Naive thymus-derived CD4-positive, alpha-beta T cell (primary cell): ENCODE measurements at regions not wholly inside any gene's neighbourhood (a gene's known extent, or its start where the extent isn't known, plus 50 kb on each side); places are given as distances from the start of the nearest gene placed in this dataset.

Experiments
- ATAC-seq: fragments of 150-1000 bp; cut with Tn5 transposase; 2 replicates; pipeline ENCODE4 v1.10.0; 2021; ENCODE audit warnings: mild to moderate bottlenecking, moderate library complexity
- CTCF ChIA-PET: fragments of 350-600 bp; sonication (Branson Sonifier 250); formaldehyde crosslinking; loops from one replicate; lab custom pipeline; 2021; ENCODE audit warnings: antibody characterized with exemption; lab: Charles Lee
- POLR2A ChIA-PET: fragments of 350-600 bp; sonication (Branson Sonifier 250); formaldehyde crosslinking; loops from one replicate; lab custom pipeline; 2021; ENCODE audit warnings: antibody characterized with exemption, inconsistent platforms; lab: Charles Lee
- DNase-seq, 9 donors: peaks; one replicate each; pipeline versions ENCODE4 v3.0.0 to v3.0.0-alpha.2; 2020 to 2022; ENCODE audit warnings: mixed read lengths in 1 of 9
- H3K27ac ChIP-seq: one replicate; pipeline ENCODE4 v1.7.0; 2013; ENCODE audit warnings: mild to moderate bottlenecking, low read depth, low read length, moderate library complexity
- H3K27me3 ChIP-seq, 2 donors: one replicate each; pipeline ENCODE4 v1.7.0; 2013; ENCODE audit warnings: low read length in 2 of 2, mild to moderate bottlenecking in 2 of 2, moderate library complexity in 2 of 2; ENCODE audit not compliant: control insufficient read depth in 2 of 2, insufficient read depth in 2 of 2
- H3K36me3 ChIP-seq, 3 experiments: 1 replicate in 2 of 3; 2 replicates in 1 of 3; pipeline ENCODE4 v1.7.0; 2013; ENCODE audit warnings: low read length in 3 of 3, mild to moderate bottlenecking in 3 of 3, moderate library complexity in 1 of 3; ENCODE audit not compliant: insufficient read depth in 3 of 3, control insufficient read depth in 2 of 3
- H3K4me1 ChIP-seq, 2 donors: one replicate each; pipeline ENCODE4 v1.7.0; 2013; ENCODE audit warnings: low read length in 2 of 2, mild to moderate bottlenecking in 2 of 2, moderate library complexity in 1 of 2; ENCODE audit not compliant: control insufficient read depth in 2 of 2, insufficient read depth in 2 of 2
- H3K4me3 ChIP-seq: 2 replicates; pipeline ENCODE4 v1.7.0; 2013; ENCODE audit warnings: mild to moderate bottlenecking, low read length
- H3K9me3 ChIP-seq, 3 experiments: 1 replicate in 2 of 3; 2 replicates in 1 of 3; pipeline ENCODE4 v1.7.0; 2013; ENCODE audit warnings: low read length in 3 of 3; ENCODE audit not compliant: control insufficient read depth in 2 of 3
- H3K27ac Mint-ChIP-seq, 9 donors: one replicate each; pipeline ENCODE4 v1.8.0; 2020 to 2022; ENCODE audit warnings: mixed read lengths in 9 of 9, mild to moderate bottlenecking in 8 of 9, moderate library complexity in 5 of 9, inconsistent platforms in 2 of 9
- H3K27me3 Mint-ChIP-seq, 5 donors: one replicate each; pipeline ENCODE4 v1.8.0; 2021 to 2022; ENCODE audit warnings: mixed read lengths in 5 of 5, mild to moderate bottlenecking in 1 of 5
- H3K36me3 Mint-ChIP-seq, 5 donors: one replicate each; pipeline ENCODE4 v1.8.0; 2020 to 2022; ENCODE audit warnings: mixed read lengths in 5 of 5, mild to moderate bottlenecking in 3 of 5, inconsistent platforms in 1 of 5
- H3K4me1 Mint-ChIP-seq, 7 donors: one replicate each; pipeline ENCODE4 v1.8.0; 2020 to 2022; ENCODE audit warnings: mixed read lengths in 7 of 7, mild to moderate bottlenecking in 3 of 7, inconsistent platforms in 1 of 7
- H3K4me3 Mint-ChIP-seq, 10 donors: one replicate each; pipeline ENCODE4 v1.8.0; 2020 to 2022; ENCODE audit warnings: mild to moderate bottlenecking in 10 of 10, mixed read lengths in 10 of 10, moderate library complexity in 6 of 10, inconsistent platforms in 2 of 10
- H3K9me3 Mint-ChIP-seq, 11 donors: one replicate each; pipeline ENCODE4 v1.8.0; 2020 to 2022; ENCODE audit warnings: mixed read lengths in 11 of 11, mild to moderate bottlenecking in 4 of 11, inconsistent platforms in 1 of 11, moderate library complexity in 1 of 11
- intact Hi-C, 2 donors: fragments of 100-400 bp; cut with micrococcal nuclease; formaldehyde crosslinking; loops; one replicate each; pipeline ENCODE4 v1.15.1; 2023

DNA sequence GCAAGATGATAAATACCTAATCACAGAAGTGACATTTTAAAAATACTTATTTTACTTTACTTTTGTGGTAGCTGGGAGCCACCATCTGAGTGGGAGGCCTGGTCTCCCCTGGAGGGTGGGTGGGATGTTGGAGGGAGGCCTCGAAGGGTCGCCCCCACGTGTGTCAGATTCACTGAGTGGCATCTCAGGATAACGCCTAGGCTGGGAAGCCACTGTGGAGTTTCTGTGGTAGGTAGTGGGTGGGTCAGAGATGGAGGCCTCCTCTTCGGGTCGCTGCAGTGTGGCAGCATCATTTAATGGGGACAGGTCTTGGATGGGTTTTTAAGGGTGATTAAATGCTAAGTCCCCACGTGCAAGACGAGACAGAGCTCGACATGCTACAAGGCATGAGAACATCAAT is 1154.8 kb upstream of the CDH18 start:
- intact Hi-C loops = no loop called here
- H3K27ac ChIP-seq = no peak overlapping the region
- no peaks in the 10 kb centered on the region for H3K36me3 ChIP-seq
- Mint-ChIP-seq H3K9me3 (peaks cover 0 to 11% (median 3%) of the 10 kb centered on the region in 11 donors), H3K27ac (no peak overlapping the region), H3K36me3 (no peaks in the 10 kb centered on the region), H3K27me3 (no peaks in the 10 kb centered on the region), H3K4me3 (no peak overlapping the region), H3K4me1 (no peaks in the 10 kb centered on the region)
- ATAC-seq (no peak), DNase-seq (no peak)
- H3K9me3 ChIP-seq = no peaks in the 10 kb centered on the region
- POLR2A ChIA-PET = no interaction called here
- no peaks in the 10 kb centered on the region for H3K4me1 ChIP-seq
- H3K4me3 ChIP-seq = no peak overlapping the region
- CTCF ChIA-PET = no interaction called here
- H3K27me3 ChIP-seq = no peaks in the 10 kb centered on the region

DNA sequence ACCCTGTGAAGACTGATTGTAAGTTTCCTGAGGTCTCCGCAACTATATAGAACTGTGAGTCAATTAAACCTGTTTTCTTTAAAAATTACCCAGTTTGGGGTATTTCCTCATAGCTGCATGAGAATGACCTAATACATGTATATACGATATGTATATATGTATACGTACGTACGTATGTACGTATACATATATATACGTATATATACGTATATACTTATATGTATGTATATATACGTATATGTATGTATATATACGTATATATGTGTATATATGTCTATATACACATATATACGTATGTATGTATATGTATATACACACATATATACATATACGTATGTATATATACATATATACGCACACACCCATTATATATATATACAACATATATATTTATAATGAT is 1153.0 kb upstream of the CDH18 start:
- H3K27me3 ChIP-seq = no peaks in the 10 kb centered on the region
- no peak for ATAC-seq
- H3K36me3 Mint-ChIP-seq = no peaks in the 10 kb centered on the region
- H3K4me3 Mint-ChIP-seq = no peak overlapping the region
- POLR2A ChIA-PET = no interaction called here
- no peak overlapping the region for H3K27ac ChIP-seq
- peaks cover 0 to 11% (median 2%) of the 10 kb centered on the region in 11 donors for H3K9me3 Mint-ChIP-seq
- no peak overlapping the region for H3K4me3 ChIP-seq
- H3K36me3 ChIP-seq = no peaks in the 10 kb centered on the region
- no peaks in the 10 kb centered on the region for H3K4me1 Mint-ChIP-seq
- CTCF ChIA-PET = no interaction called here
- H3K4me1 ChIP-seq = no peaks in the 10 kb centered on the region
- no peaks in the 10 kb centered on the region for H3K9me3 ChIP-seq
- intact Hi-C loops = no loop called here
- DNase-seq = no peak
- H3K27ac Mint-ChIP-seq = no peak overlapping the region
- no peaks in the 10 kb centered on the region for H3K27me3 Mint-ChIP-seq

DNA sequence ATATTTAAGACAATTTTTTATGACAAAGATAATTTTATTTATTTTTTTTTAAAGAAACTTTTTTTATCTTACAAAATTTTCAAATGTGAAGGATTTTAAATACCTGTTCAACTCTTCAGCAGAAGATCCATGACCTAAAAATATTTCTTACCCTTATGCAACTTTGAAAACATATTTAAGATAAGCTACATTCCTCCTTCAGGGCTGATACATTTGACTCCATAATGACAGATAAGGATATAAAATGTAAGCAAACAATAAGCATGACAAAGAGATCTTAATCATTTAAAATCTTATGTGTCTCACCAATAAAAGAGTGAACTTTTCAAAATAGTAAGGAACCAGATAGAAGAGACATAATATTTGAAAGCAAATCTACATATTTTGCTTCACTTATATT is 1138.2 kb upstream of the CDH18 start:
- Mint-ChIP-seq H3K27ac (no peak overlapping the region), H3K36me3 (no peaks in the 10 kb centered on the region), H3K4me3 (no peak overlapping the region), H3K27me3 (no peaks in the 10 kb centered on the region), H3K9me3 (peaks cover 0 to 10% (median 0%) of the 10 kb centered on the region in 11 donors), H3K4me1 (no peaks in the 10 kb centered on the region)
- intact Hi-C loops = no loop called here
- Histone ChIP-seq H3K9me3 (no peaks in the 10 kb centered on the region), H3K36me3 (no peaks in the 10 kb centered on the region), H3K4me1 (no peaks in the 10 kb centered on the region), H3K27ac (no peak overlapping the region), H3K4me3 (no peak overlapping the region), H3K27me3 (no peaks in the 10 kb centered on the region)
- DNase-seq (no peak), ATAC-seq (no peak)
- ChIA-PET POLR2A (no interaction called here), CTCF (no interaction called here)

DNA sequence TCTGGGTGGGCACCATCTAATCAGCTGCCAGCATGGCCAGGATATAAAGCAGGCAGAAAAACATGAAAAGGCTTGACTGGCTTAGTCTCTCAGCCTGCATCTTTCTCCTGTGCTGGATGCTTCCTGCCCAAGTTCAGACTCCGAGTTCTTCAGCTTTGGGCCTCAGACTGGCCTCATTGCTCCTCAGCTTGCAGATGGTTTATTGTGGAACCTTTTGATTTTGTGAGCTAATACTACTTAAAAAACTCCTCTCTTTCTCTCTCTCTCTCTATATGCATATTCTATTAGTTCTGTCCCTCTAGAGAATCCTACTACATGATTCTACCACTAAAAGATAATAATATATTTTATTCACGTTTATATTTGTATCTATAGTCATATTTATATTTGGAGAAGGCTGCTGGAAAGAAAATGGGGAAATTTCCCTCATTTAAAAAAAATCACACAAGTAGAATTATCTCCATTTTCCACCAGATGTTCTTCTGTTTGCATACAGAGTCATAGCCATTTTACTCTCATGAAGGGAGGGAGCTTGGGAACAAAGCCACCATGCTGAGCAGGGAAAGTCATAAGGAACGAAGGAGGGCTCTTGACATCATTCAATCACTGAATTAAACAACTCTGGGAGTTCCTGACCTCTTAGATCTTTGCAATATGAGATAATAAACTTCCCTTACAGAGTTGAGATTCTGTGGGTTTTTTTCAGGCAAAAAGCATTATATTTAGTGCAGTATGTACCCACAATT is 1137.4 kb upstream of the CDH18 start:
- intact Hi-C loops = no loop called here
- H3K4me1 Mint-ChIP-seq = no peaks in the 10 kb centered on the region
- Histone ChIP-seq H3K4me1 (no peaks in the 10 kb centered on the region), H3K27me3 (no peaks in the 10 kb centered on the region), H3K36me3 (no peaks in the 10 kb centered on the region), H3K9me3 (no peaks in the 10 kb centered on the region), H3K27ac (no peak overlapping the region), H3K4me3 (no peak overlapping the region)
- no peaks in the 10 kb centered on the region for H3K27me3 Mint-ChIP-seq
- ChIA-PET POLR2A (no interaction called here), CTCF (no interaction called here)
- H3K27ac Mint-ChIP-seq = no peak overlapping the region
- DNase-seq = no peak
- no peak overlapping the region for H3K4me3 Mint-ChIP-seq
- no peak for ATAC-seq
- peaks cover 0 to 10% (median 0%) of the 10 kb centered on the region in 11 donors for H3K9me3 Mint-ChIP-seq
- no peaks in the 10 kb centered on the region for H3K36me3 Mint-ChIP-seq

DNA sequence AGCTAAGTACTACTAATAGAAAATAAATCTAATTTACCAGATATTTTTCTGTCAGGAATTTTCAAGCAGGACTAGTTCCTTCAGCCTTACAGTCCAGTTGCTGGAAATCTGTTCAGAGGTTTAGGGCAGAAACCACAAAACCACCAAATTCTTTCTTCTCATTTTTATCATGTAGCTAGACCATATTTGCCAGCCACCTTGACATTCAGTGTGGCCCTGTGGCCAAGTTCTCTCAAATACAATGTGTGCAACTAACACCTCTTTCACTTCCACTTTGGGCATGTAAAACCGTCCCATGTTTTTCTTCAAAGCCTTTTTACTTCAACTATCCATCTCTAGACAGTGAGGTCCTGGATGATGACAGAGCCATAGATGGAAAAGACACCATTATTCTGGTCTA is 1133.2 kb upstream of the CDH18 start:
- H3K4me1 Mint-ChIP-seq = no peaks in the 10 kb centered on the region
- ATAC-seq = no peak
- POLR2A ChIA-PET = no interaction called here
- Histone ChIP-seq H3K27me3 (no peaks in the 10 kb centered on the region), H3K9me3 (no peaks in the 10 kb centered on the region), H3K27ac (no peak overlapping the region), H3K4me1 (no peaks in the 10 kb centered on the region), H3K4me3 (no peak overlapping the region), H3K36me3 (no peaks in the 10 kb centered on the region)
- H3K36me3 Mint-ChIP-seq = no peaks in the 10 kb centered on the region
- no peak for DNase-seq
- H3K27ac Mint-ChIP-seq = no peak overlapping the region
- no peak overlapping the region for H3K4me3 Mint-ChIP-seq
- CTCF ChIA-PET = no interaction called here
- H3K27me3 Mint-ChIP-seq = no peaks in the 10 kb centered on the region
- intact Hi-C loops = no loop called here
- H3K9me3 Mint-ChIP-seq = peaks cover 0 to 16% (median 4%) of the 10 kb centered on the region in 11 donors

DNA sequence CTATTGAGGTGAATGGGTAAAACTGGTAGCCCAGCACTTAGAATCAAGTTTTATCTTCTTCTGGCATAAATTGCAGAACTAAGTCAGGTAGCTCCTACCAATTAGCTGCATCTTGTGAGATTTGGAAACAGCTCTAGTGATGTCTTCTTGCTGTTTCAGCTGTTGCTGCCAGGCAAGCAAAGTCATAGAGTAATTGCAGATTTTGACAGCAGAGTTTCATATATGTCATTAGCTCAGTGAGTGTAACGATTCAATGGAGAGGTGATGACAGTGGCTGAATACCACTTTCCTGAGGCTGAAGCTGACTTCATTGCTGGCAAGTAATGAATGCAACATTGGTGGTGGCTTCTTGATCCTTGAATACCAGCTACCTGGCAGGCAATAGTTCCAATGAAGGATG is 1109.7 kb upstream of the CDH18 start:
- Histone ChIP-seq H3K4me1 (no peaks in the 10 kb centered on the region), H3K4me3 (no peak overlapping the region), H3K27me3 (no peaks in the 10 kb centered on the region), H3K36me3 (no peaks in the 10 kb centered on the region), H3K9me3 (no peaks in the 10 kb centered on the region), H3K27ac (no peak overlapping the region)
- DNase-seq (no peak), ATAC-seq (no peak)
- no peaks in the 10 kb centered on the region for H3K27me3 Mint-ChIP-seq
- peaks cover 0 to 8% (median 3%) of the 10 kb centered on the region in 11 donors for H3K9me3 Mint-ChIP-seq
- ChIA-PET POLR2A (no interaction called here), CTCF (no interaction called here)
- H3K27ac Mint-ChIP-seq = no peak overlapping the region
- H3K4me1 Mint-ChIP-seq = no peaks in the 10 kb centered on the region
- intact Hi-C loops = no loop called here
- no peak overlapping the region for H3K4me3 Mint-ChIP-seq
- H3K36me3 Mint-ChIP-seq = no peaks in the 10 kb centered on the region

DNA sequence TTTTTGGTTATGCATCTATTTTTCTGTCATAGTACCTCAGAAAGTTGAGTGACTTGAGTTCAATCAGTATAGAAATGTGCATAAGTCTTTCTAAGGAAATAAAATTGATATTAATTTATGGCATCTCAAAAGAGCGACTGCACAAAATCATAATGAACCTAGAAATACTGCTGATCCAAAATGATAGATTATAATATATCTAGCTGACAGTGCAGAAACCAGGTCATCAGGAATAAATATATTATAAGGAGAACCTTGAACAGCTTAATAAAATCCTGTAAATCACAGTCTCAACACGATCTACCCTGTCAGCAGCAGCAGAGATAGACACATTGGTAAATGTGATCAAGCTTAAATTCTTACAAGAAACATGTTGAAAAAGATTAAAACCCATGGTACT is 1106.6 kb upstream of the CDH18 start:
- Mint-ChIP-seq H3K36me3 (no peaks in the 10 kb centered on the region), H3K27ac (no peak overlapping the region), H3K9me3 (peaks cover 0 to 10% (median 3%) of the 10 kb centered on the region in 11 donors), H3K4me3 (no peak overlapping the region), H3K4me1 (no peaks in the 10 kb centered on the region), H3K27me3 (no peaks in the 10 kb centered on the region)
- Histone ChIP-seq H3K9me3 (no peaks in the 10 kb centered on the region), H3K4me1 (no peaks in the 10 kb centered on the region), H3K27me3 (no peaks in the 10 kb centered on the region), H3K4me3 (no peak overlapping the region), H3K27ac (no peak overlapping the region), H3K36me3 (no peaks in the 10 kb centered on the region)
- ATAC-seq (no peak), DNase-seq (no peak)
- CTCF ChIA-PET = no interaction called here
- POLR2A ChIA-PET = no interaction called here
- intact Hi-C loops = no loop called here
